ENCODE measurements at regions not wholly inside any gene's neighbourhood (a gene's known extent, or its start where the extent isn't known, plus 50 kb on each side); places are given as distances from the start of the nearest gene placed in this dataset.

GRCh38 chr11:112470355-112470754 is 209.7 kb upstream of the PLET1 start:
- DNase-seq, result no peak

GRCh38 chr11:112471731-112472130 is 211.1 kb upstream of the PLET1 start:
- no peak for DNase-seq

- DNase-seq, result no peak
These were observed 216.5 kb upstream of the PLET1 start for GRCh38 chr11:112477152-112477551.

- no peak for DNase-seq
These were observed 217.1 kb upstream of the PLET1 start for GRCh38 chr11:112477581-112478317.

- DNase-seq, result no peak
These were observed 218.1 kb upstream of the PLET1 start for GRCh38 chr11:112478806-112479205.

GRCh38 chr11:112481431-112481830 is 220.8 kb upstream of the PLET1 start:
- no peak for DNase-seq

- no peak for DNase-seq
These were observed 221.2 kb upstream of the PLET1 start for GRCh38 chr11:112481893-112482292.

GRCh38 chr11:112485280-112485679 is 224.6 kb upstream of the PLET1 start:
- DNase-seq, result no peak

- DNase-seq, result no peak
These were observed 237.2 kb upstream of the PLET1 start for GRCh38 chr11:112497826-112498225.

- DNase-seq, result no peak
These were observed 238.0 kb upstream of the PLET1 start for GRCh38 chr11:112498701-112499100.

- DNase-seq, result peak; percentile 9 to 40
These were observed 238.7 kb upstream of the PLET1 start for GRCh38 chr11:112499153-112499880.

GRCh38 chr11:112499881-112500204 is 239.2 kb upstream of the PLET1 start:
- no peak for DNase-seq

GRCh38 chr11:112503410-112503809 is 242.8 kb upstream of the PLET1 start:
- DNase-seq, result no peak

GRCh38 chr11:112504056-112504455 is 243.4 kb upstream of the PLET1 start:
- no peak for DNase-seq

- no peak for DNase-seq
These were observed 246.2 kb upstream of the PLET1 start for GRCh38 chr11:112506852-112507251.

GRCh38 chr11:112507281-112507680 is 246.6 kb upstream of the PLET1 start:
- no peak for DNase-seq

- DNase-seq, result no peak
These were observed 248.1 kb upstream of the PLET1 start for GRCh38 chr11:112508750-112509149.

- no peak for DNase-seq
These were observed 248.6 kb upstream of the PLET1 start for GRCh38 chr11:112509300-112509699.

- DNase-seq, result no peak
These were observed 250.6 kb upstream of the PLET1 start for GRCh38 chr11:112511271-112511670.

GRCh38 chr11:112511911-112512310 is 251.3 kb upstream of the PLET1 start:
- DNase-seq, result no peak

- no peak for DNase-seq
These were observed 252.8 kb upstream of the PLET1 start for GRCh38 chr11:112513417-112513816.

GRCh38 chr11:112514011-112514740 is 253.5 kb upstream of the PLET1 start:
- DNase-seq, result no peak

GRCh38 chr11:112516261-112516660 is 255.6 kb upstream of the PLET1 start:
- DNase-seq, result no peak

GRCh38 chr11:112516755-112517154 is 256.1 kb upstream of the PLET1 start:
- DNase-seq, result no peak
